Neural progenitor cell (in vitro differentiated cells): ENCODE measurements at regions not wholly inside any gene's neighbourhood (a gene's known extent, or its start where the extent isn't known, plus 50 kb on each side); places are given as distances from the start of the nearest gene placed in this dataset.
A peak's percentile ranks its signal among the peaks of the same experiment; 100 is the strongest.

ENCODE experiments used
- DNase-seq: peaks from one replicate; pipeline ENCODE4 v3.0.0-alpha.2; 2016; ENCODE audit warnings: low spot score
- H2AFZ ChIP-seq: fragments of 200-600 bp; sonication (generic); replicated peaks from 2 replicates; pipeline ENCODE4 v1.6.1; 2016; ENCODE audit warnings: antibody characterized with exemption
- H3F3A ChIP-seq: fragments of 200-600 bp; sonication (generic); 2 replicates; pipeline ENCODE4 v1.6.1; 2016; ENCODE audit warnings: antibody characterized with exemption, low read depth
- H3K27ac ChIP-seq: fragments of 200-600 bp; sonication (generic); 2 replicates; pipeline ENCODE4 v1.5.1; 2016; ENCODE audit warnings: mild to moderate bottlenecking
- H3K27me3 ChIP-seq: fragments of 200-600 bp; sonication (generic); 2 replicates; pipeline ENCODE4 v1.6.1; 2016; ENCODE audit warnings: mild to moderate bottlenecking, moderate library complexity
- H3K36me3 ChIP-seq: fragments of 200-600 bp; sonication (generic); 2 replicates; pipeline ENCODE4 v1.5.1; 2016
- H3K4me1 ChIP-seq: fragments of 200-600 bp; sonication (generic); 2 replicates; pipeline ENCODE4 v1.6.1; 2016; ENCODE audit warnings: mixed run types
- H3K4me2 ChIP-seq: fragments of 200-600 bp; sonication (generic); 2 replicates; pipeline ENCODE4 v1.6.1; 2016
- H3K4me3 ChIP-seq: fragments of 200-600 bp; sonication (generic); 2 replicates; pipeline ENCODE4 v1.5.1; 2016
- H3K79me2 ChIP-seq: fragments of 200-600 bp; sonication (generic); 2 replicates; pipeline ENCODE4 v1.6.1; 2016; ENCODE audit warnings: low read depth
- H3K9ac ChIP-seq: fragments of 200-600 bp; sonication (generic); 2 replicates; pipeline ENCODE4 v1.6.1; 2016
- H3K9me3 ChIP-seq: fragments of 200-600 bp; sonication (generic); 2 replicates; pipeline ENCODE4 v1.5.1; 2016; ENCODE audit warnings: low read depth
- H4K20me1 ChIP-seq: fragments of 200-600 bp; sonication (generic); 2 replicates; pipeline ENCODE4 v1.6.1; 2016; ENCODE audit warnings: low read depth
- H3K27ac Mint-ChIP-seq: 3 replicates; pipeline ENCODE4 v1.8.0; 2021; ENCODE audit warnings: mixed read lengths
- H3K27me3 Mint-ChIP-seq: 2 replicates; pipeline ENCODE4 v1.8.0; 2022; ENCODE audit warnings: low read depth, mild to moderate bottlenecking, inconsistent platforms, moderate library complexity, mixed read lengths; ENCODE audit not compliant: insufficient read depth
- H3K36me3 Mint-ChIP-seq: 3 replicates; pipeline ENCODE4 v1.8.0; 2021; ENCODE audit warnings: mixed read lengths
- H3K4me1 Mint-ChIP-seq: 3 replicates; pipeline ENCODE4 v1.8.0; 2021; ENCODE audit warnings: mixed read lengths
- H3K4me3 Mint-ChIP-seq: 3 replicates; pipeline ENCODE4 v1.8.0; 2021; ENCODE audit warnings: mild to moderate bottlenecking, moderate library complexity, mixed read lengths
- H3K9me3 Mint-ChIP-seq: 3 replicates; pipeline ENCODE4 v1.8.0; 2020; ENCODE audit warnings: mixed read lengths
- CTCF ChIP-seq: fragments of 200-600 bp; sonication (generic); IDR thresholded peaks from 2 replicates; pipeline ENCODE4 v1.5.1; 2017; ENCODE audit warnings: antibody characterized with exemption, mild to moderate bottlenecking
- EZH2 ChIP-seq: fragments of 200-600 bp; sonication (generic); IDR thresholded peaks from 2 replicates; pipeline ENCODE4 v1.6.1; 2017; ENCODE audit warnings: antibody characterized with exemption, mild to moderate bottlenecking, moderate library complexity
- EZH2phosphoT487 ChIP-seq: fragments of 200-600 bp; sonication (generic); IDR thresholded peaks from 2 replicates; pipeline ENCODE4 v1.6.1; 2017; ENCODE audit warnings: antibody characterized with exemption

GRCh38 chr9:117549444-117549843 lies 134.6 kb upstream of the ASTN2 start:
- H3K4me2 ChIP-seq, result no peak overlapping the region
- Mint-ChIP-seq H3K9me3 (no peaks in the 10 kb centered on the region), H3K4me3 (no peak overlapping the region), H3K27me3 (no peaks in the 10 kb centered on the region), H3K36me3 (no peaks in the 10 kb centered on the region), H3K27ac (no peak overlapping the region), H3K4me1 (peaks cover 25% of the 10 kb centered on the region)
- H3K9ac ChIP-seq, result no peak overlapping the region
- no peaks in the 10 kb centered on the region for H3K9me3 ChIP-seq
- H3F3A ChIP-seq, result no peaks in the 10 kb centered on the region
- DNase-seq, result no peak
- no peaks in the 10 kb centered on the region for H3K27me3 ChIP-seq
- H3K4me1 ChIP-seq, result peaks cover 15% of the 10 kb centered on the region
- no peak overlapping the region for H3K4me3 ChIP-seq
- no peaks in the 10 kb centered on the region for H3K36me3 ChIP-seq
- H4K20me1 ChIP-seq, result no peaks in the 10 kb centered on the region
- no peak overlapping the region for H3K27ac ChIP-seq
- H2AFZ ChIP-seq, result no peak overlapping the region
- H3K79me2 ChIP-seq, result no peaks in the 10 kb centered on the region
- TF ChIP-seq EZH2 (no peak), EZH2phosphoT487 (no peak)

GRCh38 chr9:117548556-117548955 lies 133.7 kb upstream of the ASTN2 start:
- Mint-ChIP-seq H3K36me3 (no peaks in the 10 kb centered on the region), H3K27me3 (no peaks in the 10 kb centered on the region), H3K9me3 (no peaks in the 10 kb centered on the region), H3K4me1 (peaks cover 25% of the 10 kb centered on the region), H3K27ac (no peak overlapping the region), H3K4me3 (no peak overlapping the region)
- H3F3A ChIP-seq, result no peaks in the 10 kb centered on the region
- H3K4me2 ChIP-seq, result no peak overlapping the region
- H3K9ac ChIP-seq, result no peak overlapping the region
- no peaks in the 10 kb centered on the region for H3K36me3 ChIP-seq
- no peaks in the 10 kb centered on the region for H4K20me1 ChIP-seq
- no peak for TF ChIP-seq CTCF
- no peak for TF ChIP-seq EZH2phosphoT487
- no peak for TF ChIP-seq EZH2
- no peak overlapping the region for H3K4me3 ChIP-seq
- H3K79me2 ChIP-seq, result no peaks in the 10 kb centered on the region
- H3K27me3 ChIP-seq, result no peaks in the 10 kb centered on the region
- H3K4me1 ChIP-seq, result peaks cover 15% of the 10 kb centered on the region
- no peak for DNase-seq
- no peak overlapping the region for H2AFZ ChIP-seq
- H3K9me3 ChIP-seq, result no peaks in the 10 kb centered on the region
- no peak overlapping the region for H3K27ac ChIP-seq

- Histone ChIP-seq H3K79me2 (no peaks in the 10 kb centered on the region), H3K9me3 (no peaks in the 10 kb centered on the region), H3K36me3 (no peaks in the 10 kb centered on the region), H4K20me1 (no peaks in the 10 kb centered on the region), H3K9ac (no peak overlapping the region), H2AFZ (no peak overlapping the region), H3K4me1 (peaks cover 15% of the 10 kb centered on the region), H3K27me3 (no peaks in the 10 kb centered on the region), H3K4me2 (peak overlapping the region; percentile 60), H3K27ac (no peak overlapping the region), H3K4me3 (no peak overlapping the region), H3F3A (no peaks in the 10 kb centered on the region)
- H3K27ac Mint-ChIP-seq, result no peak overlapping the region
- no peaks in the 10 kb centered on the region for H3K27me3 Mint-ChIP-seq
- DNase-seq, result no peak
- TF ChIP-seq EZH2 (no peak), EZH2phosphoT487 (no peak), CTCF (no peak)
- H3K4me3 Mint-ChIP-seq, result no peak overlapping the region
- H3K36me3 Mint-ChIP-seq, result no peaks in the 10 kb centered on the region
- H3K4me1 Mint-ChIP-seq, result peaks cover 25% of the 10 kb centered on the region
- no peaks in the 10 kb centered on the region for H3K9me3 Mint-ChIP-seq
Observed at GRCh38 chr9:117547904-117548303, 133.0 kb upstream of the ASTN2 start.

GRCh38 chr9:117546894-117547678 lies 132.2 kb upstream of the ASTN2 start:
- TF ChIP-seq EZH2 (no peak), CTCF (no peak), EZH2phosphoT487 (no peak)
- H2AFZ ChIP-seq, result peak overlapping the region; percentile 26
- Mint-ChIP-seq H3K27ac (no peak overlapping the region), H3K4me1 (peaks cover 25% of the 10 kb centered on the region), H3K36me3 (no peaks in the 10 kb centered on the region), H3K9me3 (no peaks in the 10 kb centered on the region), H3K4me3 (no peak overlapping the region), H3K27me3 (no peaks in the 10 kb centered on the region)
- H3K27ac ChIP-seq, result no peak overlapping the region
- no peaks in the 10 kb centered on the region for H3F3A ChIP-seq
- no peaks in the 10 kb centered on the region for H3K27me3 ChIP-seq
- H4K20me1 ChIP-seq, result no peaks in the 10 kb centered on the region
- no peak for DNase-seq
- no peaks in the 10 kb centered on the region for H3K36me3 ChIP-seq
- peak overlapping the region; percentile 26 for H3K4me3 ChIP-seq
- H3K4me2 ChIP-seq, result peak overlapping the region; percentile 60
- H3K9ac ChIP-seq, result no peak overlapping the region
- H3K4me1 ChIP-seq, result peaks cover 15% of the 10 kb centered on the region
- no peaks in the 10 kb centered on the region for H3K79me2 ChIP-seq
- H3K9me3 ChIP-seq, result no peaks in the 10 kb centered on the region
